Right lobe of liver (tissue), 6 donors: ENCODE measurements at regions not wholly inside any gene's neighbourhood (a gene's known extent, or its start where the extent isn't known, plus 50 kb on each side); places are given as distances from the start of the nearest gene placed in this dataset.

Experiments used
- ATAC-seq, 4 donors: fragments of 200-7000 bp; cut with Tn5 transposase; one replicate each; pipeline ENCODE4 v1.9.1; 2020; ENCODE audit warnings: mild to moderate bottlenecking in 4 of 4, moderate library complexity in 4 of 4
- DNase-seq, 3 donors: peaks; one replicate each; pipeline ENCODE4 v3.0.0-alpha.2; 2020
- H3K27ac ChIP-seq, 3 donors: fragments of 200-600 bp; one replicate each; pipeline ENCODE4 v1.8.0; 2022
- H3K27me3 ChIP-seq, 2 donors: fragments of 200-600 bp; one replicate each; pipeline ENCODE4 v1.8.0; 2022
- H3K36me3 ChIP-seq, 4 donors: fragments of 200-600 bp; sonication (generic) in 1 of 4; one replicate each; pipeline versions ENCODE4 v1.5.1 to v1.8.0; 2017 to 2022; ENCODE audit warnings: control low read depth in 1 of 4
- H3K4me1 ChIP-seq, 4 donors: fragments of 200-600 bp; sonication (generic) in 1 of 4; one replicate each; pipeline versions ENCODE4 v1.5.1 to v1.8.0; 2017 to 2022; ENCODE audit warnings: control low read depth in 1 of 4
- H3K4me3 ChIP-seq, 3 donors: fragments of 200-600 bp; one replicate each; pipeline ENCODE4 v1.8.0; 2022
- H3K9me3 ChIP-seq, 4 donors: fragments of 200-600 bp; sonication (generic) in 1 of 4; one replicate each; pipeline versions ENCODE4 v1.5.1 to v1.8.0; 2017 to 2022; ENCODE audit warnings: control low read depth in 1 of 4
- POLR2A ChIP-seq: fragments of 450-650 bp; IDR thresholded peaks from one replicate; pipeline ENCODE4 v1.6.1; 2017; ENCODE audit warnings: antibody characterized with exemption, mild to moderate bottlenecking
- WGBS: methylation state at CpG from one replicate; pipeline ENCODE4 v1.1.6; 2018; ENCODE audit warnings: low coverage, low lambda C conversion rate; ENCODE audit not compliant: insufficient coverage; ENCODE audit errors: missing lambda C conversion rate; 5-methylcytosine and 5-hydroxymethylcytosine counted together
- intact Hi-C, 2 donors: fragments of 100-400 bp; cut with DNase I; formaldehyde crosslinking; loops; one replicate each; pipeline versions ENCODE4 v1.11.2 to v1.14.1; 2022
- TF ChIP-seq, protein P1 (sequence below), 4 donors: fragments of 200-600 bp in 3 of 4; fragments of 450-650 bp in 1 of 4; IDR thresholded peaks; one replicate each; pipeline versions ENCODE4 v1.5.1 to v1.8.0; 2016 to 2022; ENCODE audit warnings: antibody characterized with exemption in 4 of 4, mild to moderate bottlenecking in 2 of 4
- donor health status: DM: no; HTN: yes; CAD: no.
- donor health status: DM: no; HTN: no; CAD: no.
- donor health status: DM: no; HTN: no; CAD: no.
- donor health status: DM: no; HTN: yes; CAD: no.
- donor health status: DM: no; HTN: yes; CAD: no.

DNA sequence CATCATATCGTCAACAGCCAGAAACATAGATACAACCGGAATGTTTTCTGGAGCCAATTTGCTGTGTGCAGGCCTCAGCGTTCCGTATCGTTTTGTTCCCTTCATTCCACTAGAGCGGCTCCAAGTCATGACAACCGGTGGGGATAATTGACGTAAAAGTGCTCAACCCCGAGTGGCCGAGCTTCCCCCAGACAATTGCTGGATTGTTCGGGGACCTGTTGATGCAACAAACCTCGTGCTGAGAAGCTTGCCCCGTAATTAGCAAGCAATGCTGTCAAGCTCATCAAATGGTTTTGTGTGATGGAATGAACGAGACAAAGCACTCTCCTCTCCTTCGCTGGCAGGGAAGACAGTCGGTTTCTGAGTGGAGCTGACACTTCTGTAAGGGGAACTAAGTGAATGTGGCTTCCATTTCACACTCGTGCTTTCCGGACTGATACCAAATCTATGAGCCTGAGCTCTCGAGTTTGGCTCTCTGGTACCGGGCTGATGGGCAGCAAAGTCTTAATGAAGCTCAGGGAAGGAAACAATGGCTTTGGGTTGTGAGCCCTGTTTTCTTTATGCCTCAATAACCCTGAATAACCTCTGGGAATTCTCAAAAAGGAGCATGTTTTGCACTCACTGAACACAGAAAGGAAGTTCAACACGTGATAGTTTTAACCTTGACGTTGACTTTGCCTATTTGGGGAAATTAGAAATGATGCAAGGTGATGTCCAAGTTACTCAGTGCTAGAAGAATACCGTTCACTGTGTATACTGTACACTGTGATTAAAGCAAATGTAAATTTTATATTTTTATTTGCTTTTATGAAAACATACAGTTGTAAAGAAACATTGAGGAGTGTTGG, 220.5 kb downstream of the BAMBI start:
- no peaks in the 10 kb centered on the region for H3K27me3 ChIP-seq
- H3K4me3 ChIP-seq, result no peak overlapping the region
- H3K4me1 ChIP-seq, result no peaks in the 10 kb centered on the region
- H3K27ac ChIP-seq, result no peak overlapping the region
- H3K9me3 ChIP-seq, result no peaks in the 10 kb centered on the region
- peak in 1 of 4 donors; percentile 48 for ATAC-seq
- intact Hi-C loops, result no loop called here
- WGBS, result 77% methylated on average over 23 of the region's 23 CpGs
- DNase-seq, result no peak
- no peaks in the 10 kb centered on the region for H3K36me3 ChIP-seq
- TF ChIP-seq POLR2A, result no peak
- TF ChIP-seq, protein P1, sequence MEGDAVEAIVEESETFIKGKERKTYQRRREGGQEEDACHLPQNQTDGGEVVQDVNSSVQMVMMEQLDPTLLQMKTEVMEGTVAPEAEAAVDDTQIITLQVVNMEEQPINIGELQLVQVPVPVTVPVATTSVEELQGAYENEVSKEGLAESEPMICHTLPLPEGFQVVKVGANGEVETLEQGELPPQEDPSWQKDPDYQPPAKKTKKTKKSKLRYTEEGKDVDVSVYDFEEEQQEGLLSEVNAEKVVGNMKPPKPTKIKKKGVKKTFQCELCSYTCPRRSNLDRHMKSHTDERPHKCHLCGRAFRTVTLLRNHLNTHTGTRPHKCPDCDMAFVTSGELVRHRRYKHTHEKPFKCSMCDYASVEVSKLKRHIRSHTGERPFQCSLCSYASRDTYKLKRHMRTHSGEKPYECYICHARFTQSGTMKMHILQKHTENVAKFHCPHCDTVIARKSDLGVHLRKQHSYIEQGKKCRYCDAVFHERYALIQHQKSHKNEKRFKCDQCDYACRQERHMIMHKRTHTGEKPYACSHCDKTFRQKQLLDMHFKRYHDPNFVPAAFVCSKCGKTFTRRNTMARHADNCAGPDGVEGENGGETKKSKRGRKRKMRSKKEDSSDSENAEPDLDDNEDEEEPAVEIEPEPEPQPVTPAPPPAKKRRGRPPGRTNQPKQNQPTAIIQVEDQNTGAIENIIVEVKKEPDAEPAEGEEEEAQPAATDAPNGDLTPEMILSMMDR (IDR thresholded peaks at IDR 0.05), result no peak

DNA sequence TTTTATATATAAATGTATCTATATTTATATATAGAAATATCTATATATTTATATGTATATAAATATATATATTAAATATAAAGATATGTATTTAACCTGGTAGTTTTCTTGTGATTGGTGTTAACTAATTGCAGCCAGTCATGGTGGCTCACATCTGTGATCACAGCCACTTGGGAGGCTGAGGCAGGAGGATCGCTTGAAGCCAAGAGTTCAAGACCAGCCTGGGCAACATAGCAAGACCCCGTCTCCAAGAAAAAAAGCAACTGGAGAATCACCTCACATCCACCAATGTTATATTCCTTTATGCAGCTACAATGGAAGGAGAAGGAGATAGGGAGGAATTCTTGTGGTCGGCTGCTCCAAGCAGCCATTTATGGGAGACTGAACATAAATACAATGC, 224.9 kb downstream of the BAMBI start:
- intact Hi-C loops, result no loop called here
- 65% methylated on average over 3 of the region's 3 CpGs for WGBS
- TF ChIP-seq, protein P1 (IDR thresholded peaks at IDR 0.05), result no peak
- no peak for TF ChIP-seq POLR2A
- H3K4me3 ChIP-seq, result no peak overlapping the region
- no peaks in the 10 kb centered on the region for H3K36me3 ChIP-seq
- no peaks in the 10 kb centered on the region for H3K9me3 ChIP-seq
- DNase-seq (no peak), ATAC-seq (no peak)
- H3K27me3 ChIP-seq, result no peaks in the 10 kb centered on the region
- no peak overlapping the region for H3K27ac ChIP-seq
- no peaks in the 10 kb centered on the region for H3K4me1 ChIP-seq

DNA sequence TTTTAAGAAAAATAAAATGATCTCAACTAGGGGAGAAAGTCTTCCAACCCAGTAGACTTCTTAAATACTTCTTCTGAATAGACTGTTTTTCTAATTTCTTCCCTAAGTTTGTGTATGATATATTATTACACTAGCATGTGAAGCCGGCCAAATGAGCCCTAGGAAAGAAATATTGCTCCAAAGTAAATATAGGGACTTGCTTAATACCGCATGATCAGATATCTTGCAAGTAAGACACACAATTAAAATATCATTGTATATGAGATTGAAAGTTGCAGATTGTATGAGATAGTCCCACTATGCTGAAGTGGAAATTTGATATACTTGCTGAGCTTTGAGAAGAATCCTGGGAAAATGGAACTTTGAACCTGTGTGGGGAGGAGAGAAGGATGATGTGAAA, 225.7 kb downstream of the BAMBI start:
- 34% methylated on average over 2 of the region's 2 CpGs for WGBS
- Histone ChIP-seq H3K9me3 (no peaks in the 10 kb centered on the region), H3K4me3 (no peak overlapping the region), H3K27ac (no peak overlapping the region), H3K36me3 (no peaks in the 10 kb centered on the region), H3K4me1 (no peaks in the 10 kb centered on the region), H3K27me3 (no peaks in the 10 kb centered on the region)
- TF ChIP-seq POLR2A, result no peak
- TF ChIP-seq, protein P1 (IDR thresholded peaks at IDR 0.05), result no peak
- intact Hi-C loops, result no loop called here
- DNase-seq (no peak), ATAC-seq (peak in 3 of 4 donors; percentile 29 to 63 (median 44))

DNA sequence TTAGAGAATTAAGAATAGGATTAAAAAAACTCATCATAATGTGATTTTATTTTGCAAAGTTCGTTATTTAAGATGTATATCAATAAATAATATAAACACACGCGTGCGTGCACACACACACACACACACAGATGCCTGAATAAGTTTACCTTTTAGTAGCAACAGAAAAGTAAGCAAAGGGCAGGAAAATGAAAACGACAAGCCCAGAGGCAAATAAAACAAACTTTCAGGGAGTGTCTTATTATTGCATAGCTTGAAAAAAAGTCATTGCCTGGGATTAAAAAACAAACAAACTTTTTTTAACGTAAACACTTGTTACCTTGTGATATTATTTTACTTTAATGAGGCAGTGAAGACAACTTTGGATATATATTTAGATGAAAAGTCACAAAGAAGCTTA, 226.4 kb downstream of the BAMBI start:
- Histone ChIP-seq H3K36me3 (no peaks in the 10 kb centered on the region), H3K27me3 (no peaks in the 10 kb centered on the region), H3K27ac (no peak overlapping the region), H3K4me1 (no peaks in the 10 kb centered on the region), H3K9me3 (no peaks in the 10 kb centered on the region), H3K4me3 (no peak overlapping the region)
- WGBS, result 65% methylated on average over 6 of the region's 6 CpGs
- intact Hi-C loops, result no loop called here
- ATAC-seq (no peak), DNase-seq (no peak)
- TF ChIP-seq, protein P1 (IDR thresholded peaks at IDR 0.05), result no peak
- no peak for TF ChIP-seq POLR2A
